SIG-M5 treated with dmso at 0.1 percent for 504 hours (cell line): ENCODE measurements at regions not wholly inside any gene's neighbourhood (a gene's known extent, or its start where the extent isn't known, plus 50 kb on each side); places are given as distances from the start of the nearest gene placed in this dataset.

Experiments used
- DNase-seq: peaks from one replicate; lab custom pipeline; 2025; ENCODE audit not compliant: unreplicated experiment; lab: John Stamatoyannopoulos, UW

DNA sequence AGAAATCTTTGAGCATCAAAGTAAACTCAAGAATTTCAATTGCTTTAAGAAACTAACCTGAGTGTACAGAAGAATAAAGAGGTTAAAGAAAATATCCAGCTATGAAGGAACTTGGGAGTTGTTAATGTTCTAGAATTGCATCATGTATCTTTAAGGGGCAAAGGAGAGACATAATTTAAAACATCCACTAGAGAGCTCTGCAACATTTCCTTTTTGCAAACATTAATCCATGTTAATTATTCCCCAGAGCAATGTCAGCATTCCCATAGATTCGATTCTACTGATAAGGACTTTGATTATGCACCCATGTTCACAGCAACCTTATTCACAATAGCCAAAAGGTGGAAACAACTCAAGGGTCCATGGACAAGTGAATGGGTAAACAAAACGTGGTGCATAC, 80.2 kb upstream of the SORBS2 start:
- no peak for DNase-seq

- no peak for DNase-seq
Observed at GRCh38 chr4:185893500-185893899, 81.5 kb upstream of the SORBS2 start.

DNA sequence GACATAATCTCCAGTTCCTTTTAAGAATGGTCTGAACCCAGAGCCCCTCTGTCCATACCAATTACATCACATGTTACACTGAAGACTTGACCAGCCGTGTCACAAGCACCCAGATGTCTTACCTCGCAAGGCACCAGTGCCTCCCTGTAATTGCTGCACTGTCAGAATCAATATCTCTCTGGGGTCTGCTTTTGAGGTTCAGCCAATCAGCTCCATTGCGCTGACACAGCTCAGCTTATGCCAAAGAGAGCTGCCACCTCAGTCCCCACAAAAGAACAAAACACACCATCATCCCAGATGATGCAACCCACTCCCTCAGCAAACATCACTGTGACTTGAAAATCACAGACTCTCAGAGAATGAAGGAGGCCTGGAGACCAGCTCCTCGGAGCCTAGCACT, 82.5 kb upstream of the SORBS2 start:
- no peak for DNase-seq

DNA sequence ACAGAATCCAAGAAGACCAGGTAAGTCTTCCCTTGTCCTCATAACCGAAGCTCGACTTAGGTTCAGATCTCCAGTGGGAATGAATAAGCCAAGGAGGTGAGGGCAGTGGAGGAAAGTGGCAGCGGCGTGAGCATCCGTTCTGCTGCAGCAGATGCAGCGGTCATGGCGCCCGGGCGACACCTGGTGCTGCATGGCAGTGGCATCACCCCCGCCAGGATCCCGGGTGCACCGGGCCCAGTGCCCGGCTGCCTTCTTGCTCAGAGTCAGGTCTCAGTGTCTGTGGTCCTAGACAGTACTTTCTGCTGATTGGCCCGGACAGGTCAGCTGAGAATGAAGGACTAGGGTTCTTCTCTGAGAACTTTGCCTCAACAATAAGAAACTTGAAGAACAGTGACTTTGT, 83.4 kb upstream of the SORBS2 start:
- no peak for DNase-seq

GRCh38 chr4:185895866-185896265, 83.9 kb upstream of the SORBS2 start:
- no peak for DNase-seq

DNA sequence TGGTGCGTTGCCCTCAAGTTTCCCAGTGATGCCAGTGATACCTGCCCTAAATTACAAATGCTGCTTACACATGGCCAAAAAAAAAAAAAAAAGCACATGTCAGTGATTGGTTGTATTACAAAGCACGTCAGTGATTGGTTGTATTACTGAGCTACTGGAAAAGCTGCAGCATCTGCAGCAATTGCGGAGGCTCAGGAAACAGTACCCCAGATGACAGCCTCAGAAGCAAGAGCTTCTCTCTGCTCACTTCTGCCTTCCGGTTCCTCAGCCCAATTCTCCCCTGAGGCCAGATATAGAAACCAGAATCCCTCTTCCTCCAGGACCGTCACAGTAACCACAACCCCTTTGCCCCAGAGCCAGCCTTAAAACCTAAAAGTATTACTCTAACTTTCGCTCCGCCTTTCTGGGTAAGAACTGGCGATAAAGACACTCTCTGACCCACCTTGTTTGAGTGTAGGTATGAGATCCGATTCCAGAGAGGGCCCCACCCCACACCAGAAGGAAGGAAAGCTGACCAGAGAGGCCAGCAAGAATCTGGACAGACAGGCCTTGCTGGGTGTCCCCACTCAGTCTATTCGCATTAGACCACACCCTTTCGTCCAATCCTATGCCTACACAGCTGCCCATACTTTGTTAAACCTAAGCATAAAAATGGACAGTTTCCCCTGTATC, 85.0 kb upstream of the SORBS2 start:
- peak; percentile 1 for DNase-seq

DNA sequence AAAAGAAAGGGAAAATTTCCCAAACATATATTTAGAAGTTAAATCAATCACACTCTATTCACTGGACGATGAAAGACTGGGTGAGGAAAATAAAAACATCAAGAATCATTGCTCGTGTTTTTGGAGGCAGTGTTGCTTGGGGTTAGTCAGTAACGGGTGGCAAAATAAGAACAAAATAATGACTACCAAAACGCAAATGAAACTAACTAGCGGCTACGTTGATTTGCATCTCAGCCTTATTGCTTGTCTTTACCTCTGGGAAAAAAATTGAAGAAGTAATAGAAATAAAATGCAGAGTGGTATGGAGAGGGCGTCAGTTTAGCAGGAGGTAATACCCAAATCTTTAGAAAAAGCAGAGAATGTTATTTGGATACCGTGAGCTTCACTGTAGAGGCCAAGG, 86.4 kb upstream of the SORBS2 start:
- DNase-seq: no peak

- no peak for DNase-seq
Observed at GRCh38 chr4:185899833-185900232, 87.8 kb upstream of the SORBS2 start.

DNA sequence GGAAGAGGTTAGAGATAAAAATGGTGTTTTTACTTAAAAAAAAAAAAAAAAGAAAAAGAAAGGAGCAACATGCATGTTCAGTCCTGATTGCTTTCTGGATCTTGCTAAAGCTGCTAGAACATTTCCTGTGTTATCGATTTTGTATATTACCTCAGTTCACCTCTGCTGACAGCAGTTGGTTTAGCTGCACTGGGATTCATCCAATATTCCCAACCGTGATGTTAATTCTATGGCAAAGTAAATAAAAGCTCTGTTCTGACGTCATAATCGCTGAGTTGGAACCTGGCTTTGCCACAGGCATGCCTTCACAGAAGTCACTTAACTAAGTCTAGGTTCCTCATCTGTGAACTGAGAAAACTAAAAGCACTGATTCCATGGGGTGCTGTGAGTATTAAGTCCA, 90.7 kb upstream of the SORBS2 start:
- DNase-seq: no peak

- DNase-seq: no peak
Observed at GRCh38 chr4:185903205-185903604, 91.2 kb upstream of the SORBS2 start.

DNA sequence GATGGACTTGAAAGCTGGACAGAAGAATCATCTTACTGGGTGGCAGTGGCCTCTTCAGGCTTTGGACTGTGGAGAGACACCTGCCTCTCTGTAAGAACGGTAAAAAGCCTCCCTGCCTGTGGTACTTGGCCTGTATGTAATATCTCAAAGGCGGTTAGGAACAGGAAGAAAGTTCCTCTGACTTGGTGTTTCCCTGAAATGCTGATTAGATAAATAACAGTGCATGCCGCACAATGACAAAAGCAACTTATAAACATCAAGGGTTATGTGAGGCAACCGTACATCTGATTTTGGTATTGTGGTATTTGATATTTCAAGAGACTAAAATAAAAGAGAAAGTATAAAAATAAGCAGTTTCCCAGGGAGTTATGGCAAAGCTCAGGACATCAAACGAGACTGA, 92.4 kb upstream of the SORBS2 start:
- no peak for DNase-seq

DNA sequence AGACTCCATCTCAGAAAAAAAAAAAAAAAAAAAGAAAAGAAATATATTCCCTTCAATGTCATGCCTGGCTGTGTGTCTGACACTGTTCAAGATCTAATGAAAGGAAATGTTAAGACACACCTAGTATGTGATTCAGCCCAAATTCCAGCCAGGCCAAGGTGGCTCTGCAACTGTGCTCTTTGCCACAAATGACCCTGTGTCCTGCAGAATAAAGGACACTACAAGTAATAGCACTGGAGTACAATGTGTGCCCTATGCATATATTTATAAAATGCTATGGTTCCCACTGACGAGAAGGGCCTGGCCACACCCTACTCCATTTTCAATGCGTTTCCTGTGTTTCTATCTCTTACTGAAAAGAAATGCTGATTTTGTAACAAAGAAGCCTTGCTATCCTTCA, 98.0 kb upstream of the SORBS2 start:
- DNase-seq: no peak

- DNase-seq: no peak
Observed at GRCh38 chr4:185911556-185912064, 99.6 kb upstream of the SORBS2 start.

DNA sequence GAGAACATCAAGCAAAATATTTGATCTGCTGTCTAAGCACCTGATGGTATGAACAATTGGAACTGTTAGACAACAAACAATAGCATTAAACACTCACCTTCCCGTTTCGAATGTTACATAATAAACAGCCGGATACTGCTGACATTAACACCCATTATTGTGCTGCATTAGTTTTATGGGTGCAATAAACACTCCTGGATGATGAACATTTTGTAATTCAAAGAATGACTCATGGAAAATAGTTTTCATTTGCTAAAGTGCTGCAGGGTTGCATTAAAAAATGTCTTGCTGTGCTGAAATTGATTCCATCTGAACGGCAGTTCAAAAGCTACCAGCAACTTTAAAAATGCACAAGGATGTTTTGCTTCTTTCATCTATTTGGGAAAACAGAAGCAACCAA, 100.8 kb upstream of the SORBS2 start:
- no peak for DNase-seq

DNA sequence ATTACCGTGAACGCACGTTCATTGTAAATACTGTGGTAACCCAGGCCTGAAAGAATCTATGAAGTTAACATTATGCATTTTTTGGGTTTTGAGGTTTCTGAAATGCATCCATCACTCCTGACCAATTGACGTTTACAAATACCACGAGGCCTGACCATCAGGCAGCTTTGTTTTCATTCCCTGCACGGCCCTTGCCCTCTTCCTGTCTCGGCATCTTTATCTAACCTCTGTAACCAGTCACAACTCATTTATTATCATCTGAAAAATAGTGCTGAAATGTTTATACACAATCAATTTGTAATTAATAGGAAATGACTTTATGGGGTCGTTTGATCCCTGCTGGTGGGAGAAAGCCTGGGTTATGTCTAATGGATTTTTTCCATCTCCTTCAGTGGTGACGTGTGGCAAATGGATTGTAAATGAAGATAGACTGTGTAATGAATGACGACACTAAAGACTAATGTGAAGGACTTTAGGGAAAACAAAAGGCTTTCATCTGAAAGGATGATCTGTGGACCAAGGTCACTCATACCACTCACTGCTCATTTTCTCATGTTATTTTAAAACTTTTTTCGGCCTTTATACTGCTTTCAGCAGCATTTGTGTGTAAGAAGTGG, 102.7 kb upstream of the SORBS2 start:
- DNase-seq: no peak

GRCh38 chr4:185915271-185915670, 103.3 kb upstream of the SORBS2 start:
- DNase-seq: no peak

DNA sequence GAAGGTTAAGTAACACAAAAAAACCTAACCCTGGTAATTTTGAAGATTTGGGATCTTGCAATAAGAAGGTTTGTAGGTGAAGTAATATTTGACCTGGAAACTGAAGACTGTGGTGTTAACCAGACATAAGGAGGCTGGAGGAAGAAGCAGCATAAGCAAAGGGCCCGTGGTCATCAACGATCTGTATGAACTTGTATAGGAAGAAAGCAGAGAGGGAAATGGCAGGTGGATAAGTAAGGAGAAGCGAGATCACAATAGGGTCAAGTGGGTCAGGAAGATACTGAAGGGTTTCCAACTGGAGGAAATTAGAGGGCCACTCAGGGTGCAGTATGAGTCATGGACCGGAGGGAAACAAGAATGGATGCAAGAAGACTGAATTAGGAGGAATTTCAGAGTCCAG, 103.8 kb upstream of the SORBS2 start:
- DNase-seq: no peak

GRCh38 chr4:185916231-185916630, 104.2 kb upstream of the SORBS2 start:
- no peak for DNase-seq

GRCh38 chr4:185916683-185917082, 104.7 kb upstream of the SORBS2 start:
- no peak for DNase-seq

- DNase-seq: no peak
Observed at GRCh38 chr4:185919107-185919506, 107.1 kb upstream of the SORBS2 start.

GRCh38 chr4:185920171-185920570, 108.2 kb upstream of the SORBS2 start:
- DNase-seq: no peak

DNA sequence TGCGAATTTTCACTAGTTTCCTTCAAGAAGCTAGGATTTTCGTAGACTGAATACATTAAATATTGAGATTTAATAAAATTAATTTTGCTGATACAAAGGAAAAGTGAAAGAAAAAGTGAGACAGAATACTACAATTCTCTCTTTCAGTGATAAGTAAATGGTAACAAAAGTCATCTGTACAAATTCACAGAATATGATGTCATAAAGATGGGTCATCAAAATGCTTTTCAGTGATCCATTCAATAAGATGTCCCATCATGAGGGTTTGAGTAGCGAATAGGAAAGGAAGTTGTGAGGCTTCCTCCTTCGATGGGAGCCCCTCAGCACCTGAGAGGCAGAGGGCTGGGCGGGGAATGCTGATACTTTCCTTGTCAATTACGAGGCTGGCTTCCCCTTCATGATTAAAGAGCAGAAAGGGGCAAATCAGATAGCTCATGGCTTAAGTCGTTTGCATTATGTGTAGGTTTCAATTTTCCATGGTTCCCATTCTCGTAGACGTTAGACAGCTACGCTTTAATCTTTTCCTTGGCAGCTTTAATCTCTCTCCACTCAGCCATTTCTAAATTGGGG, 108.8 kb upstream of the SORBS2 start:
- DNase-seq: no peak
